GM12865 (cell line): ENCODE measurements at regions not wholly inside any gene's neighbourhood (a gene's known extent, or its start where the extent isn't known, plus 50 kb on each side); places are given as distances from the start of the nearest gene placed in this dataset.
"Not testable (repeated sequence)": the region's sequence is repeated elsewhere in the genome, so short reads cannot be mapped to it uniquely, and the experiment has no call there.

Experiments
- DNase-seq: peaks from one replicate; pipeline ENCODE4 v3.0.0; 2010; ENCODE audit warnings: low read depth
- H3K4me3 ChIP-seq: 2 replicates; pipeline ENCODE4 v1.5.1; 2011; ENCODE audit warnings: mild to moderate bottlenecking, low read depth, low read length, control low read depth
- CTCF ChIP-seq: IDR thresholded peaks from 2 replicates; pipeline ENCODE4 v1.5.1; 2011; ENCODE audit warnings: low read length, control low read depth, low read depth, inconsistent platforms; ENCODE audit not compliant: insufficient read depth; ENCODE audit errors: missing control alignments

GRCh38 chr1:165114022-165114888 is 242.3 kb downstream of the LMX1A start:
- no peak overlapping the region for H3K4me3 ChIP-seq
- TF ChIP-seq CTCF, result peak; percentile 67
- peak; percentile 26 for DNase-seq

GRCh38 chr1:165112260-165112659 is 244.3 kb downstream of the LMX1A start:
- no peak overlapping the region for H3K4me3 ChIP-seq
- no peak for DNase-seq
- TF ChIP-seq CTCF, result no peak

- no peak for DNase-seq
- no peak for TF ChIP-seq CTCF
- H3K4me3 ChIP-seq, result no peak overlapping the region
Measured at GRCh38 chr1:165109013-165109412, 247.5 kb downstream of the LMX1A start.

- DNase-seq, H3K4me3 ChIP-seq: not testable (repeated sequence)
Measured at GRCh38 chr1:165092542-165093162, 263.9 kb downstream of the LMX1A start.

- no peak overlapping the region for H3K4me3 ChIP-seq
- TF ChIP-seq CTCF, result no peak
- no peak for DNase-seq
Measured at GRCh38 chr1:165080253-165080896, 276.1 kb downstream of the LMX1A start.

- H3K4me3 ChIP-seq, result no peak overlapping the region
- DNase-seq, result no peak
- TF ChIP-seq CTCF, result no peak
Measured at GRCh38 chr1:165078391-165078790, 278.1 kb downstream of the LMX1A start.

- no peak overlapping the region for H3K4me3 ChIP-seq
- DNase-seq, result peak; percentile 33
Measured at GRCh38 chr1:165075725-165076370, 280.7 kb downstream of the LMX1A start.

More at GRCh38 chr1:165075725-165076370, 280.7 kb downstream of the LMX1A start:
- TF ChIP-seq CTCF, result peak; percentile 43
